ENCODE measurements at regions not wholly inside any gene's neighbourhood (a gene's known extent, or its start where the extent isn't known, plus 50 kb on each side); places are given as distances from the start of the nearest gene placed in this dataset.

DNA sequence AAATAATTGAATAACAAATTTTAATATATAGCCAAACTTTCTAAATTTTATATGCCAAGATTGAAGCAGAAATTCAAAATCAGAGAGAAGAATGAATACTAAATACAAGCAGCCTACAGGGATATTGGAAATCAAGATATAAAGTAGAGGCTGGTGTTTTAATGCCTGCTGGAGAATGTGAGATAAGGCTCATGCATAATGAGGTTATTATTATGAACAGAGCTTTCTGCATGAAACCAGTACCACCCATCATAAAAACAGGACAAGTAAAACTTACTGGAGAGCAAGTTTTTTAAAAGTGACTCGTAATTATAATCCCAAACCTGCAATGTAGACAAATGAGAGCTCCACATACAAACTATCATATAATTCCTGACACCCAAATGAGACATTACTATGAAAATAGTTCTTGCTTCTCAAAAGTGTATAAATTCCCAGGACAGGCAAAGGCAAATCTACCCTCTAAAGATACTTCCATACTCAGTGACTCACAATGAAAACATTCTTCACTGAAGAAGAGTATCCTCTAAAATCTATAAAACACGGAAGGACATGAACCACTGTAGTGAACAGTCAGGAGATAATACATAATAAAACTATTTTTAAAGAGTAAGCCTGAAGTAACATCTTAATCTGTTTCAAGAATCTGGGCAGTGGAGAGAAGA, 532.0 kb upstream of the GRAMD2B start:
- peaks cover 23% of the 10 kb centered on the region for H3K9me3 Mint-ChIP-seq
- no peaks in the 10 kb centered on the region for H3K4me1 Mint-ChIP-seq (ENCODE audit: low read depth)
- TF ChIP-seq, protein P1, sequence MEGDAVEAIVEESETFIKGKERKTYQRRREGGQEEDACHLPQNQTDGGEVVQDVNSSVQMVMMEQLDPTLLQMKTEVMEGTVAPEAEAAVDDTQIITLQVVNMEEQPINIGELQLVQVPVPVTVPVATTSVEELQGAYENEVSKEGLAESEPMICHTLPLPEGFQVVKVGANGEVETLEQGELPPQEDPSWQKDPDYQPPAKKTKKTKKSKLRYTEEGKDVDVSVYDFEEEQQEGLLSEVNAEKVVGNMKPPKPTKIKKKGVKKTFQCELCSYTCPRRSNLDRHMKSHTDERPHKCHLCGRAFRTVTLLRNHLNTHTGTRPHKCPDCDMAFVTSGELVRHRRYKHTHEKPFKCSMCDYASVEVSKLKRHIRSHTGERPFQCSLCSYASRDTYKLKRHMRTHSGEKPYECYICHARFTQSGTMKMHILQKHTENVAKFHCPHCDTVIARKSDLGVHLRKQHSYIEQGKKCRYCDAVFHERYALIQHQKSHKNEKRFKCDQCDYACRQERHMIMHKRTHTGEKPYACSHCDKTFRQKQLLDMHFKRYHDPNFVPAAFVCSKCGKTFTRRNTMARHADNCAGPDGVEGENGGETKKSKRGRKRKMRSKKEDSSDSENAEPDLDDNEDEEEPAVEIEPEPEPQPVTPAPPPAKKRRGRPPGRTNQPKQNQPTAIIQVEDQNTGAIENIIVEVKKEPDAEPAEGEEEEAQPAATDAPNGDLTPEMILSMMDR (IDR thresholded peaks at IDR 0.05) = no peak
- no peaks in the 10 kb centered on the region for H3K27me3 Mint-ChIP-seq (ENCODE audit: insufficient read depth)
- DNase-seq = no peak
- no peaks in the 10 kb centered on the region; the same call in 1 of the 2 replicates for H3K36me3 Mint-ChIP-seq (ENCODE audit: low read depth)
- no peak overlapping the region for H3K4me3 Mint-ChIP-seq
- H3K27ac Mint-ChIP-seq = no peak overlapping the region

DNA sequence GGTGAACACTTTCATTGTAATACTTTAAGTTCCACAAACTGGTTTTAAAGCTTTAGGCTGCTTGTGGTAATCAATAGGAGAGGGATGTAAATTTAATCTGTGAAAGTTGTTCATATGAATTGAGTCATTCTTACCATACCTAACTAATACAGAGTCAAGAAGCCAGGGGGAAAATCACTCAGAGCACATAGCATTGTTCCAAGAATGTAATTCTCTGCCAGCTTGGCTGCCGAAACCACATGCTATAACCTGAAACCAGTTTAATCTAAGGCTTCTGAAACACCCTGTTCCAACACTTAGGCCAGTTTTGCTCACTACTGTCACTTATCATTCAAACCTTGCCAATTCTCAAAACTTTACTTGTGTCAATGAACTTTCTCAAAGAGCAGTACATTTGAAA, 528.8 kb upstream of the GRAMD2B start:
- peaks cover 32% of the 10 kb centered on the region for H3K9me3 Mint-ChIP-seq
- H3K4me1 Mint-ChIP-seq (ENCODE audit: low read depth) = no peaks in the 10 kb centered on the region
- no peak overlapping the region for H3K4me3 Mint-ChIP-seq
- H3K36me3 Mint-ChIP-seq (ENCODE audit: low read depth) = no peaks in the 10 kb centered on the region; the same call in 1 of the 2 replicates
- no peak for DNase-seq
- no peaks in the 10 kb centered on the region for H3K27me3 Mint-ChIP-seq (ENCODE audit: insufficient read depth)
- H3K27ac Mint-ChIP-seq = no peak overlapping the region
- TF ChIP-seq, protein P1 (IDR thresholded peaks at IDR 0.05) = no peak

DNA sequence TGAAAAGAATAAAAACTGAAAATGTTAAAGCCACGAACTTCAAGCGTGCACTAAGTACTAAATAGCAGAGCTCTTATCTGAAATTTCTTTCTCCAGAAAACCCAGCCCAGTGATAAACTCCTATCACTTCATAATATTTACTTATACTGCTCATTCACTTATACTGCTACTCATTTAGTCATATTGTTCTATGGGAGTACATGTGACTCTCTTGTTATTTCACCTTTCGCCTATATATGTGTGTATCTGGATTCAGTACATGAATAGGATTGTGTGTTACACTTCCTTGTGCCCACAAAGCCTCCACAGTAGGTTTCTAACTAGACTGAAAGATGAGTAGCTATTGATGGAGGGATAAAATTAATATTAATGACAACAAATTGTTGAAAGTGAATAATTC, 526.8 kb upstream of the GRAMD2B start:
- TF ChIP-seq, protein P1 (IDR thresholded peaks at IDR 0.05) = no peak
- Mint-ChIP-seq H3K27ac (no peak overlapping the region), H3K4me3 (no peak overlapping the region), H3K4me1 (ENCODE audit: low read depth) (no peaks in the 10 kb centered on the region), H3K9me3 (peaks cover 31% of the 10 kb centered on the region), H3K27me3 (ENCODE audit: insufficient read depth) (no peaks in the 10 kb centered on the region), H3K36me3 (ENCODE audit: low read depth) (no peaks in the 10 kb centered on the region; the same call in 1 of the 2 replicates)
- no peak for DNase-seq

DNA sequence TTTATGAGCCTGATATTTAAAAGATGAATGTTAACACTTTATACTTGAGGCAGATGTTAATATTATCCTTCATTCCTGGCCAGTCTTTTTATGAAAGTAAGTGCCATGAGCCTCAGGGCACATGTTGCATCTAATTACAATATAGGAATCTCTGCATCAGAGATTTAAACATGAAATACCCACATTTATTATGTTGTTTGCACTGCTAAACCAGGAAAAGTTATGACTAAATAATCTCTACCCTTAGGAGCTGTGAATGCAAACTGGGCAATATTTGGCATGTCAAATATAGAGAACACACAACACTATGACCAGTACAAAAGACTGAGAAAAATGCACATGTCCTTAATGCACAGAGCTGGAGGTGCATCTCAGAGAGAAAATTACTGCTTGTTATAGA, 526.1 kb upstream of the GRAMD2B start:
- Mint-ChIP-seq H3K4me1 (ENCODE audit: low read depth) (no peaks in the 10 kb centered on the region), H3K36me3 (ENCODE audit: low read depth) (no peaks in the 10 kb centered on the region; the same call in 1 of the 2 replicates), H3K4me3 (no peak overlapping the region), H3K9me3 (peaks cover 38% of the 10 kb centered on the region), H3K27ac (no peak overlapping the region), H3K27me3 (ENCODE audit: insufficient read depth) (no peaks in the 10 kb centered on the region)
- TF ChIP-seq, protein P1 (IDR thresholded peaks at IDR 0.05) = no peak
- DNase-seq = no peak

DNA sequence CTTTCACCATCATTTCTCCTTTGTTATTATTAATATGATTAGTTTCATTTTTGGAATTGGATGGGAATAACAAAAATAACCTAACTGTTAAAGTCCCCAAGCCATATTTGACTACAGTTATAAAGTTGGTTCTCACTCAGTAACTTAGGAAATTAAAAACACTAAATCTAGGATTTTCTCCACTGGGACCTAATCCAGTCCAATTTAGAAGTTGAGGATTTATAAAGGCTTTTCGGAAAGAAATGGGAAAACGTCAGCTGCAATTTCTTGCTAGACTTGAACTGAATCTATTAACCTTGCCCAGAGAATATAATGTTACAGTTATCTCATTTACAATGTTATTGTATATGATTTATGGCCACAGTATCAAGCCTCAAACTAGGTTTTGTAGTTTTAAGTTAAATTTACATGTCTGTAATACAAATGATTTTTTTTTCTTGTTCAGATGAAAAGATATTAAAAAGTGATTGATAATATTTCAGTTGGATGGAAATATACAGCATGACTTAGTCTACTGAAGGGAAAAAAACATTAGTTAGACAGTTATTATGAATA, 524.3 kb upstream of the GRAMD2B start:
- Mint-ChIP-seq H3K9me3 (peaks cover 35% of the 10 kb centered on the region), H3K36me3 (ENCODE audit: low read depth) (no peaks in the 10 kb centered on the region)

More for the DNA sequence above, 524.3 kb upstream of the GRAMD2B start:
- H3K4me3 Mint-ChIP-seq = no peak overlapping the region
- H3K27ac Mint-ChIP-seq = no peak overlapping the region
- TF ChIP-seq, protein P1 (IDR thresholded peaks at IDR 0.05) = no peak
- no peak for DNase-seq
- no peaks in the 10 kb centered on the region for H3K4me1 Mint-ChIP-seq (ENCODE audit: low read depth)
- no peaks in the 10 kb centered on the region for H3K27me3 Mint-ChIP-seq (ENCODE audit: insufficient read depth)

All from HFFc6 (cell line).